ENCODE measurements at regions not wholly inside any gene's neighbourhood (a gene's known extent, or its start where the extent isn't known, plus 50 kb on each side); places are given as distances from the start of the nearest gene placed in this dataset.

- intact Hi-C loops (cut with DNase I; ENCODE audit: low total_unique reads), result no loop called here
- H3K27me3 ChIP-seq, result no peaks in the 10 kb centered on the region
- no peaks in the 10 kb centered on the region for H3K4me1 ChIP-seq
- TF ChIP-seq, protein P1, sequence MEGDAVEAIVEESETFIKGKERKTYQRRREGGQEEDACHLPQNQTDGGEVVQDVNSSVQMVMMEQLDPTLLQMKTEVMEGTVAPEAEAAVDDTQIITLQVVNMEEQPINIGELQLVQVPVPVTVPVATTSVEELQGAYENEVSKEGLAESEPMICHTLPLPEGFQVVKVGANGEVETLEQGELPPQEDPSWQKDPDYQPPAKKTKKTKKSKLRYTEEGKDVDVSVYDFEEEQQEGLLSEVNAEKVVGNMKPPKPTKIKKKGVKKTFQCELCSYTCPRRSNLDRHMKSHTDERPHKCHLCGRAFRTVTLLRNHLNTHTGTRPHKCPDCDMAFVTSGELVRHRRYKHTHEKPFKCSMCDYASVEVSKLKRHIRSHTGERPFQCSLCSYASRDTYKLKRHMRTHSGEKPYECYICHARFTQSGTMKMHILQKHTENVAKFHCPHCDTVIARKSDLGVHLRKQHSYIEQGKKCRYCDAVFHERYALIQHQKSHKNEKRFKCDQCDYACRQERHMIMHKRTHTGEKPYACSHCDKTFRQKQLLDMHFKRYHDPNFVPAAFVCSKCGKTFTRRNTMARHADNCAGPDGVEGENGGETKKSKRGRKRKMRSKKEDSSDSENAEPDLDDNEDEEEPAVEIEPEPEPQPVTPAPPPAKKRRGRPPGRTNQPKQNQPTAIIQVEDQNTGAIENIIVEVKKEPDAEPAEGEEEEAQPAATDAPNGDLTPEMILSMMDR (IDR thresholded peaks at IDR 0.05), result no peak
- no peak for TF ChIP-seq POLR2A (IDR thresholded peaks at IDR 0.05)
- 65 to 73% methylated on average over 1 of the region's 1 CpG for WGBS, 2 donors
- H3K4me3 ChIP-seq, result no peak overlapping the region
- no peaks in the 10 kb centered on the region for H3K9me3 ChIP-seq
- no peaks in the 10 kb centered on the region for H3K36me3 ChIP-seq (ENCODE audit: low read depth, missing control alignments)
- no peak overlapping the region for H3K27ac ChIP-seq
- no peak for DNase-seq
Observed at GRCh38 chr6:134738211-134738885, 211.6 kb downstream of the ALDH8A1 start.

GRCh38 chr6:134735461-134735860, 214.4 kb downstream of the ALDH8A1 start:
- no peak overlapping the region for H3K27ac ChIP-seq
- no peak for DNase-seq
- intact Hi-C loops (cut with DNase I; ENCODE audit: low total_unique reads), result no loop called here
- H3K4me3 ChIP-seq, result no peak overlapping the region
- H3K27me3 ChIP-seq, result no peaks in the 10 kb centered on the region
- TF ChIP-seq POLR2A (IDR thresholded peaks at IDR 0.05), result no peak
- TF ChIP-seq, protein P1 (IDR thresholded peaks at IDR 0.05), result no peak
- no peaks in the 10 kb centered on the region for H3K36me3 ChIP-seq (ENCODE audit: low read depth, missing control alignments)
- no peaks in the 10 kb centered on the region for H3K9me3 ChIP-seq
- H3K4me1 ChIP-seq, result no peaks in the 10 kb centered on the region

GRCh38 chr6:134734312-134734869, 215.5 kb downstream of the ALDH8A1 start:
- no peak for DNase-seq
- Histone ChIP-seq H3K4me1 (peaks cover 3% of the 10 kb centered on the region), H3K4me3 (no peak overlapping the region), H3K27me3 (no peaks in the 10 kb centered on the region), H3K36me3 (ENCODE audit: low read depth, missing control alignments) (no peaks in the 10 kb centered on the region), H3K27ac (no peak overlapping the region), H3K9me3 (no peaks in the 10 kb centered on the region)
- WGBS, 2 donors, result 79 to 89% methylated on average over 6 of the region's 6 CpGs
- TF ChIP-seq, protein P1 (IDR thresholded peaks at IDR 0.05), result no peak
- TF ChIP-seq POLR2A (IDR thresholded peaks at IDR 0.05), result no peak
- intact Hi-C loops (cut with DNase I; ENCODE audit: low total_unique reads), result no loop called here

- 68 to 74% methylated on average over 1 of the region's 1 CpG for WGBS, 2 donors
- H3K27ac ChIP-seq, result no peak overlapping the region
- DNase-seq, result no peak
- no peak overlapping the region for H3K4me3 ChIP-seq
- intact Hi-C loops (cut with DNase I; ENCODE audit: low total_unique reads), result no loop called here
- no peaks in the 10 kb centered on the region for H3K36me3 ChIP-seq (ENCODE audit: low read depth, missing control alignments)
- H3K27me3 ChIP-seq, result no peaks in the 10 kb centered on the region
- no peak for TF ChIP-seq POLR2A (IDR thresholded peaks at IDR 0.05)
- TF ChIP-seq, protein P1 (IDR thresholded peaks at IDR 0.05), result no peak
- H3K9me3 ChIP-seq, result no peaks in the 10 kb centered on the region
- peaks cover 3% of the 10 kb centered on the region for H3K4me1 ChIP-seq
Observed at GRCh38 chr6:134733801-134734200, 216.1 kb downstream of the ALDH8A1 start.

- H3K27ac ChIP-seq, result no peak overlapping the region
- H3K4me3 ChIP-seq, result no peak overlapping the region
- H3K27me3 ChIP-seq, result no peaks in the 10 kb centered on the region
- no peak for TF ChIP-seq POLR2A (IDR thresholded peaks at IDR 0.05)
- TF ChIP-seq, protein P1 (IDR thresholded peaks at IDR 0.05), result no peak
- no peaks in the 10 kb centered on the region for H3K9me3 ChIP-seq
- WGBS, 2 donors, result 84 to 85% methylated on average over 4 of the region's 4 CpGs
- peaks cover 3% of the 10 kb centered on the region for H3K4me1 ChIP-seq
- intact Hi-C loops (cut with DNase I; ENCODE audit: low total_unique reads), result no loop called here
- no peak for DNase-seq
- no peaks in the 10 kb centered on the region for H3K36me3 ChIP-seq (ENCODE audit: low read depth, missing control alignments)
Observed at GRCh38 chr6:134732763-134733162, 217.1 kb downstream of the ALDH8A1 start.
